GM19397 (cell line): ENCODE measurements at regions not wholly inside any gene's neighbourhood (a gene's known extent, or its start where the extent isn't known, plus 50 kb on each side); places are given as distances from the start of the nearest gene placed in this dataset.
"Not testable (repeated sequence)": the region's sequence is repeated elsewhere in the genome, so short reads cannot be mapped to it uniquely, and the experiment has no call there.

Experiments used
- ATAC-seq: cut with Tn5 transposase; IDR thresholded peaks from one replicate; pipeline ENCODE4 v1.9.1; 2021; ENCODE audit warnings: mild to moderate bottlenecking, moderate library complexity; ENCODE audit not compliant: unreplicated experiment

DNA sequence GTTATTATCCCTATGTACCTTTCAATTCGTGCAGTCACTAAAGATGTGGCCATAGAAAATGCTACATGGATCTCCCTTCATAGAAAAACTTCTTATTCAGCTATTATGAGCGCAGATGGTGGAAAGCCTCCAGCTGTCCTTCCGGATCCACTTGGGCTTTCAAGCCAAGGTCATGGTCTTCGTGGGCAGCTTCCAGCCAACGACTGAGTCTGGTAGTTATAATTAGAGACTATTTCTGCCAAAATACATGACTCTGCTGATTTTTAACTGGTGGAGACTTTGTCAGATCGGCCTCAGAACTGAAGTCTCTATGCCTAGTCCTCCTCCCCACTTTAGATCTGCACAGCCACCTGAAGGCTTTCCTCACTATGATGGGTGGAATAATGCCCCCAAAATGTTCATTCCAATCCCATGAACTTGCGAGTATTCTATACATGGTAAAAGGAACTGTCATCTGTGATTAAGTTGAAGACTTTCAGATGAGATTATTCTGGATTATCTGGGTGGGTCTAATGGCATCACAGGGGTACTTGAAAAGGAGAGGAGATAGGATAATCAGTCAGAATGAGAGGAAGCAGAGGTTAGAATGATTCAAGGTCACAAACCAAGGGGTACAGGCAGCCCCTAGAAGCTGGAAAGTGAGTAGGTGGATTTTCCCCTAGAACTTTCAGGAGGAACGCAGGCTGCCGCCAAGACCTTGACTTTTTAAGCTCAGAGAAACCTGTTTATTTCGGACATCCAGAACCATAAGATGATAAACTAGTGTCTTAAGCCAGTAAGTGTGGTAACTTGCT, 171.1 kb upstream of the CXCL13 start:
- ATAC-seq: no peak

DNA sequence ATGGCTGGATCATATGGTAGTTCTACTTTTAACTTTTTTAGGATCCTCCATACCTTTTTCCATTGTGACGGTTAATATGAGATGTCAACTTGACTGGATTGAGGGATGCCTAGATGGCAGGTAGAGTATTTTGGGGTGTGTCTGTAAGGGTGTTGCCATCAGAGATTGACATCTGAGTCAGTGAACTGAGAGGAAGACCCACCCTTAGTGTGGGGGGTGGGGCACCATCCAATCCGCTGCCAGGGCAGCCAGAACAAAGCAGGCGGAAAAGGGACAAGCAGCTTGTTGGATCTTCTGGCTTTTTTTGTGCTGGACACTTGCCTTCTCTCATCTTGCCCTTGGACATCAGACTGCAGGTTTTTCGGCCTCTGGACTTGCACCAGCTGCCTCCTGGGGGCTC, 168.5 kb upstream of the CXCL13 start:
- no peak for ATAC-seq

DNA sequence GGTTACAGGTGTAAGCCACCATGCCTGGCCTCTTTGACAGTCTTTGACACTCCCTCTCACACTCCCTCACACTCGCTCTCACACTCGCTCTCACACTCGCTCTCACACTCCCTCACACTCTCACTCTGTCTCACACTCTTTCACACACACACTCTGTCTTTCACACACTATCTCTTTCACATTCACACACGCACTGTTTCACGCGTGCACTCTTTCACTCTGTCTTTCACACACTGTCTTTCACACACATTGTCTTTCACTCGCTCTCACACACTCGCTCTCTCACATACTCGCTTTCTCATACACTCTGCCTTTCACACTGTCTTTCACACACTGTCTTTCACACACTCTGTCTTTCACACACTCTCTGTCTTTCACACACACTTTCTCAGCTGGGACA, 167.1 kb upstream of the CXCL13 start:
- ATAC-seq: no peak

DNA sequence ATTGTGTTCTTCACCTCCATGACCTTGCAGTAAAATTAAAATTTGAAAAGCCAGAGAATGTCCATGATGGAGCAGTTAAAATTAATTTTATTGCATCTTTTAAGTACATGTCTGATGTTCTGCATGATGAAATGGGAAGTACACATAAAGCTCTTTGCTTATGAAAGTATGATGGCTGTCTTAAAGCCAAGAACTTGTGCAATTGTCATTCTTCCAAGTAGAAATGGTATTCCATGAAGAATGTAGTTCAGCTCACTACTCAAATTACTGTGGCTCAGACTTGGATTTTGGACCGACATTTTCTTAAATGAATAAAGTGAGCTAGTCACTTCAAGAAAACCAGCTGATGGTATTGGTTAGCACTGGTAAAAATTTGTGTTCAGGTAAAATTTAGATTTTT, 161.7 kb upstream of the CXCL13 start:
- no peak for ATAC-seq

DNA sequence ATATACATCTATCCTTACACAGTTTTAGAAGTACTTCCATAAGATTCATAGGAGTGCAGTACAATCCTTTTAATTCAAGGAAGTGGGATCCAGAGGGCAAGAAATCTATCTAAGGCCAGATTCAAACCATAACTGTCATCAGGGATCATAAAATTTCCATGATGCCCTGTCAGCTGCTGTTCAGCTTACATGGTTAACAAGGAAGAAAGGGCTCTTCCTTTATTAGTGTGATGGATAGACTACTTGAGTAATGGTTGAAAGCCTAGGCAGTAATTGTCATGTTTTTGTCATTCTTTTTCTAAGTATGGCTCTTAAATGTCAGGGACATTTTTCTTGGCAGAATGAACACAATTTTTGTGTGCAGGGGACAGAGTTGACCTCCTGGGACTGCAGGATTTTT, 159.8 kb upstream of the CXCL13 start:
- ATAC-seq: no peak

DNA sequence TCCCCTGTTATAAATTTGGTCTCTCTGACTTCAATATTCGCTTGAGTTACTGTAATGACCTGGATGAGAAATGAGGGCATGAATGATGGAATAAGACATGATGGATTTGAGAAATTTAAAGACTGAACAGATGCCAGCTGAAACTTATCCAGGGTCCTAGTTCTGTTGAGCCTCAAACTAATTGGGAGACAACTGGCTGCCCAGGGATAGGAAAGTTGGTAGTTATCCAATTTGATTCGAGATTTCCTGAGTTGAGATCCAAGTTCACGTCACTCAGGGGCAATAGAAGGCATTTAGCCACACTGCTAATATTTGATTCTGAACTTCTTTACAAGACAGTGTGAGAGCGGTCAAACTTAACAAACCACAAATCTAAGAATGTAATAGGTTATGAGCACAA, 159.0 kb upstream of the CXCL13 start:
- no peak for ATAC-seq

DNA sequence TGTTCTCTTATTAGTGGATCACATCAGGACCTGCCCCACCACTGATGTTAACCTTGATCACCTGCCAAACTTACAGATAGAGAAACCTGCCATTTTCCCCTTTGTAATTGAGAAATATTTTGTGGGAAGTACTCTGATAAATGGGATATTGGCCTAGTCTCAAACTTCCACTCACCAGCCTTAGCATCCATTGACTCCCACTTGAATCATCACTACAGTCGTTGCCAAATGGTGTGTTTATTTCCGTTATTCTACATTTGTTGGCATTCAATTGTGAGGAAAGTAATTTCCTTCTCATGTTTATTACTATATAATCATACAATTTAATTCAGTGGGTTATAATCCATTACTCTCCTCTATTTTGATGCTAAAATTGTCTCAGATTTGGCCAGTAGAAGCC, 156.4 kb upstream of the CXCL13 start:
- no peak for ATAC-seq

DNA sequence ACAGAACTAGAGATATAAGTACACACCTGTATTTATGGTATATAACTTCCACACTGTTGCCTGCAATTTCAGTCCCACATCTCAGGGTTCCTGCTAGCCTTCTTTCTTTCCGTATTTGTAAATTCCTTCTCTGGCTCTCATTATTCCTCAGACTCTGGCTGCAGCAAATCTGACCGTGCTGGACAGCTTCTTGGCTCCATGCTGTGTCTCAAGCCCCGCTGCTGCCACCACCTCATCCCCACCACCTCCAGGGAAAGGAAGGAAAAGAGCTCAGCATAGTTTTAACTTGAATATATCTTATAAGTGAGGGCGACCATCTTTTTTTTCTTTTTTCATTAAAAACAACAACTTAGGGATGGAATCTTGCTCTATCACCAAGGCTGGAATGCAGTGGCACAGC, 155.6 kb upstream of the CXCL13 start:
- ATAC-seq: no peak

DNA sequence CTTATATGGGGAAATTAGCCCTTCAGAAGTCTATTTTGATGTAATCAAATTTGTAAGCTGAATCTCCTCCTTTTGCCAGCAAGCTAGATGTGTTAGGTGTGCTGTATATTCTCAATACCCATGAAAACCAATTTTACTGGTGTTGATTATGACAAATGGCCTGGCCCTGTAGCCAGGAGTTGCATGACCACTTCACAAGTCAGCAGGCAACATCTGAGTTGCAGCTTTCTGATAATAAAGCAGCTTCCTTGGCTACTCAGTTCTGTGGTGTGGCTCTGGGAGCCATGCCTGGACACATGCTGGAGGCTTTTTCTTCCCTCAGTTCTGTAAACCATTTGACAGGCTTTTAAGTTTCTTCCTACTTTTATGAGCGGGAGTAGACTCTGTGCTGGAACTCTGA, 154.1 kb upstream of the CXCL13 start:
- no peak for ATAC-seq

DNA sequence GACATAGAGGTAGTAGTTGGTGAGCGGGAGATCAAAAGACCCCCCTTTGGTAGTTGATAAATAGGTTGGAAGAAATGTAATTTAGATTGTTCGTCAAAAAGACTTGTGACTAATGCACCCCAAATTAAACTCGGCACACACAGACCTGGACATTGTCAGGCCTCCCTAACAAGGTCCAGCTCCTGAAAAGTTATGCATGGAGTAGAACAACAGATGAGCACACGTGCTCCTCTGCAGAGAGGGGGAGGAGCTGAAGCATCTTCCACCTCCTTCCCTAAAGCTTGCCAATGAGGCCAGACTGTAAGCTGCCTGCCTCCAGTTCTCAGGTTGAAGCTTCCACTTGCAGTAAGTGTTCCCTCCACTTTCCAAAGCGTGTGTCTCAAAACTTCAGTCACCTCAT, 153.5 kb upstream of the CXCL13 start:
- ATAC-seq: not testable (repeated sequence)

DNA sequence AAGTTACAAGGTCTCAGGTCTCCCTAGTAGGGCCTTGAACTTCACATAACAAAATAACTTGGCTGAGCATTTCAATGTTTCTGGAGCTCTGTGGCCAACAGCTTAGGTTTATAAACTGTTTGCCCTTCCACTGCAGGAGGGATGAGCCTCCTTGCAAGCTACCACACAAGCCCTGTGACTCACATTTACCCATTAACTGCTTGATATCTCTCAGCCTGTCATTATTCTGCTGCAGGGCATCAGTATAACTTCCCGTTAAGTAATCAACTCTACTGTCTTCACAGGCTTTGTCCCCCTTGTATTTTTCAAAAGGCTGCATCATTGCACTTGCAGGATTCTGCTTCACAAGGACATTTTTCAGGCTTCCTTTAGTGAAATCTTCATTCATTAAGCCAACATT, 151.7 kb upstream of the CXCL13 start:
- no peak for ATAC-seq

DNA sequence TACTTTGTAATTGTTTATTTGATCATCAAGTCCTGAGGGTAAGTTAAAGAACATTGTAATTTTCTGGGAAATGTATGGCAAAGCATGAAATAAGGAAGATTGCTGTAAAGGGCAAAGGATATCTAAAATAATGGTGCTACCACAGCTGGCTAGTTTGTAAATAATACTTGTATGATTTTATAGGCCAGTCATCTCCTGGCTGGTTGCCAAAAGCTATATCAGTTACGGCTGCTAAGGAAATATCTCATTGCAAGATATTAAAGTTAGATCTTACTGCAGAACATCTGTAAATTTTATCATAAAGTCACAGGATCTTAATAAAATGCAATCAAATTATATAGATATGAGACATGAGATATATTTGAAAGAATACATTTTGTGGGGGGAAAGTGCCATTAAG, 150.8 kb upstream of the CXCL13 start:
- no peak for ATAC-seq

DNA sequence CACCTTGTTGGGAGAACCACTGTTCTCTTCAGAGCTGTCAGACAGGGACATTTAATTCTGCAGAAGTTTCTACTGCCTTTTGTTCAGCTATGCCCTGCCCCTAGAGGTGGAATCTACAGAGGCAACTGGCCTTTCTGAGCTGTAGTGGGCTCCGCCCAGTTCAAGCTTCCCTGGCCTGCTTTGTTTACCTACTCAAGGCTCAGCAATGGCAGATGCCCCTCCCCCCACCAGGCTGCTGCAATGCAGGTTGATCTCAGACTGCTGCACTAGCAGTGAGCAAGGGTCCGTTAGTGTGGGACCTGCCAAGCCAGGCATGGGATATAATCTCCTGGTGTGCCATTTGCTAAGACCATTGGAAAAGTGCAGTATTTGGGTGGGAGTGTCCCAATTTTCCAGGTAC, 141.5 kb upstream of the CXCL13 start:
- ATAC-seq: not testable (repeated sequence)

DNA sequence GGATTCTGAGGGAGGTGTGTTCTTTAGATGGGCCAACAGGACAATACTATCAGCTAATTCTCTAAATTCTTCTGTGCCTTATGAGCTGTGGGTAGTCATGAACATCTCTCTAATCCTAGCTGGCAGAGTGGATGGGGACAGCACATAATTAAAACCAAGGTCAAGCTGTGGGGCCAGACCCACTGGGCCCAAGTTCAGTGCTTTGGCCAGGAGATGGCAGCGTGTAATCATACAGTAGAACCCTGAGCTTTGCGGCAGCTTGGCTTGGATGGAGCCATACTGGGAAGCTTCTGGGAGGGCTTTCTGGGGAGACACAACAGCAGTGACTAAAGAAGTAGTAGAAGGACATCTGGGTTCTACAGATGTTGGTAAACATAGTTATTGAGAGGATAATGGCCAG, 140.3 kb upstream of the CXCL13 start:
- ATAC-seq: no peak

DNA sequence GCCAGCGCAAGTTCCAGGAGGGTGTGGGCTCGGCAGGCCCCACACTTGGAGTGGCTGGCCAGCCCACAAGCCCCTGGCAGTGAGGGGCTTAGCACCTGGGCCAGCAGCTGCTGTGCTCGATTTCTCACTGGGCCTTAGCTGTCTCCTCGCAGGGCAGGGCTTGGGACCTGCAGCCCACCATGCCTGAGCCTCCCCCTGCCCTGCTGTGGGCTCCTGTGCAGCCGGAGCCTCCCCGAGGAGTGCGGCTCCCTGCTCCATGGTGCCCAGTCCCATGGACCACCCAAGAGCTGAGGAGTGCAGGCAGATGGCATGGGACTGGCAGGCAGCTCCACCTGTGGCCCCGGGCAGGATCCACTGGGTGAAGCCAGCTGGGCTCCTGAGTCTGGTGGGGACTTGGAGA, 139.2 kb upstream of the CXCL13 start:
- no peak for ATAC-seq

DNA sequence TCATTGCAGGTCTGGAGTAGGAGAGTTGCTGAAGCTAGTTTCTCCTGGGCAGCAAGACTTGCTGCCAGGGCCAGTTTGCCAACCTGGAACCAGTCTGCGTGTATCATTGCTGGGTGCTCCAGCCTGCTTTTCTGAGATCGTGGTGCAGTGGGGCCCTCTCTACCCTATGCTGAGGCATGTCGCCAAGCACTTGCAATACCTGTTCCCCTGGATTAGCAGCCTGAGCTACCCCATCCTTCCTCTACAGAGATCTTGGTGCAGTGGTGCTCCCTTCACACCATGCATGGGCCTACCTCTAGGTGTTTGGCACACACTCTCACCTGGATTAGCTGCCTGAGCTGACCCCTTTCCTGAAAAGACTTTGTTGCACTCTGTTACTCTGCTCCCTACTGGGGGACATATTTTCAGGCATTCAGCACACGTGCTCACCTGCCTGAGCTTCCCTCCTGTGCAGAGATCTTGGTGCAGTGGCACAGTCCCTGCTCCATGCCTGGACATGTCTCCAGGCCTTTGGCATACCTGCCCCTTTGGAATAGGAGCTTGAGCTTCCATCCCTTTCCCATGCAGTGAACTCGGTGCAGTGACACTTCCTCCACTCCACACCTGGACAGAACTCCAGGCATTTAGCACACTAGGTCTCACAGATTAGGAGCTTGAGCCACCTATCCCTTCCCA, 133.7 kb upstream of the CXCL13 start:
- ATAC-seq: no peak

DNA sequence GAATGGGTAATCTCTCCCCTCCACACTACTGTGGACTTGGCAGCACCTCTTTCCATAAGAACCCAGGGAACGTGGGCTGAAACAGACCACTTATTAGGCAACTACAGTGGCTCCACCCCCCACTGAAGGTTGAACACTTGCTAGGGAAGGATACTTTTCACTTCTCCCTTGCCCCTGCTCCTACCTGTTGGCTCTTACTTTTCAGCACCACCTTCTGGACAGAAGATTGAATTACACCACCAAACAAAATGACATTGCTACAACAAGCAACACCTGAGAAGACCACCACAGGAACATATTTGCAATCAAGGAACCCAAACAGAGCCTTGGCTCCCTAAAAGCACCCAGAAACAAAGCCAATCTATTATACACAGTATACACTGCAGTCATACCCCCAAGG, 132.1 kb upstream of the CXCL13 start:
- no peak for ATAC-seq

DNA sequence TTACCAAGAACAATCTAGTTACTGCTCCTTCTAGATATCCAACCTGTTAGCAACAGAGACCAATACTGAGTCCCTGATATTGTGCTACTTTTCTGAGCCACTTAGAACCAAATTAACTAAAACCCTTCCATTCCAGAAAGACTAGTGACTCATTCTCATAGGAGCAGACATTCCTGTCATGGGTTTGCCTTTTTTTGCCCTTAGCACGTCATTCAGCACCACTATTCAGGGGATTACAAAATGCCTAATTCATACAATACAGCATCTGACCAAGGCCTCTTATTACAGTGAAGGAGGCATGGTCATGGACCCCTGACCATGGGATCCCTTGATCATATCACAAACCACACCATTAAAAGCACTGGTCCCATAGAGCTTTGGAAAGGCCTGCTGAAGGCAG, 123.8 kb upstream of the CXCL13 start:
- no peak for ATAC-seq

DNA sequence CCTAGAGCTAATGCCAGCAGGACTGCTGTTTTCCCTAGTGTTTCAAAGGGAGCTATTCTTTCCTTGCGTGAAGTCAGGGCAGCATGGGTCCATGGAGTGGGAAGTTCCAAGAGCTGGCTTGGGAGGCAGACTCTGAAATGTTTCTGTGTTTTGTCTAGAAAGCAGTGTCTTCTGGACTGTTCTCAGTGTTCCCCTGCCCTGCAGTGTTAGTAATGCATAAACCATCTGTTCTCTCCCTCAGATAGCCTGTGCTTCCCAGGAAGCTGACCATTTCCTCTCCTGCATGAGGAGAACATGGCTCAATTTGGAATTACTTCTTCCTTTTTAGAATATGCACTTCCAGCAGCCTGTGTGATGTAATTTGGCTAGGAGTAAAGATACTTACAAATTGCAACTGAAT, 116.7 kb upstream of the CXCL13 start:
- ATAC-seq: no peak

DNA sequence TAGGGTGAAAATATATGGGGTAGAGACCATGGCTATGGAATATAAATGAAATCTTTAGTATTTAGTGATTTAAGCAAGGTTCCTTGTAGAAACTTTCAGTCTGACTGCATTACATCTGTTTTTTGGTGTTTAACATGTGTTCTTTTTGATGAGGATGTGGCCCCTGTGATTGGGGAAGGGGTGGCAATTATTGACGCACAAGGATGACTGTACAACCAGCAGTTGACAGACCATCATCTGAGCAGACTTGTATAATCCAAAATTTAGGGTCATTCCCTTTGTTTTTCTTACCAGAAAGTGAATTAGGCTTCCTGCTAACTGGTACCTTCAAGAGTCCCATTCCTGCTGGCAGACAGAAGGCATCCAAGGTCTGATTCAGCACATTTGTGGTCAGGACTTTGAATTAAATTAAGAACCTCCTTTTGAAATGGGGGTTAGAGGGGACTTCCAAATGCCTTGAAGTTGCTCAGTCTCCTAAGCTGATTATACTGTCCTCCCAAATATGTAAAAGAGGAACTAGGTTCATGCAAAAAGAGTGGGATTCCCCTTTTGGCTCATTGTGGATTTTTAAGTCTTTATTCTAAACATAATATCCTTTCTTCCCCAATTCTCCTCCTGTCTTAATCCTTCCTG, 112.4 kb upstream of the CXCL13 start:
- peak; percentile 59 for ATAC-seq

DNA sequence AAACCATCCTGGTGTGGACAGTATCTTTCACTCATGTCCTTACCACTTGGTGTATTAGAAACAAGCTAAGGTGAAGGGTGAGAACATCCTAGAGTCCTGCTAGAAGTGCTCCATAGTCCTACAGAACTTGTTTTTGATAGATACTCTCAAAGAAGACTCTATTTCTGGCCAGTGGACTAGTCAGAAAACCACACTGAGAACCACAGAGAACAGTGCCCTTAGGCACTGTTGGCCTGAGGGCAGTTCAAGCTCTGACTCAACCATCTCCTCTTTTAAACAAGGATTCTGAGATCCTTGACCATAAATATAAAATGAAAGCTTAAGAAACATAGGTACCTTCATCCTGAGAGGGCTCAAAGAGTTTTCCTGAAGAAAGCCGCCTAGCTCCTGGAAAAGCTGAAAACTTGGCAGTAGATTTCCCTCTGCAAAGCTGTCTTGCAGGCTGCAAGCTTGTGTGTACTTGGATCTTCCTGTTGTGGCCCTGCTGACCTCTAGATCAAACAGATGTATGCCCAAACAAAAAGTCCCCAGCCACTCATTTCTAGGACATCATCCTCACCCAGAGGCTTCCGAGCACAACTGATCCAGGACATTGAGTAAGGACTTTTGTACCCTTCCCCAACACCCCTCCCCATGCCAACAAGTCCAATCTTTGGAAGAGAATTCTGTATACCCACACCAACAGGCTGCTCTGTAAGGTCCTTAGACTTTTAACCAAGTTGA, 111.6 kb upstream of the CXCL13 start:
- ATAC-seq: peak; percentile 37

DNA sequence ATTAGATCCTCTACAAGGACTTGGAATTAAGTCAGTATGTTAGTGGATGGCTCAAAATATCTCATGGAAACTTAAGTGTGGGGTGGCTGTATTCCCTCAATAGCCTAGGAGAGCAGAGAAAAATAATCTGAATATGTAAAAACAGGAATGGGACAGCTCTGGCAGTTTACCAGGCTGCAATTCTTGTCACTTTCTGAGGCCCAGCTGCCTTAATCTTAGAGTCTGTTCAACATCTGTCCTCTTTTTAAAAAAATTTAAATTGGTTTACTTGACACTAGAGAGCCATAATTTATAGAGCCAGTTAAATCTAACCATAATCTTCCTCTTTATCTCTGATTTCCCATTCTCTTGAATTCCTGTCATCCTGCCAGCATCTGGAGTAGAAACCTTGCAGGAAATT, 109.2 kb upstream of the CXCL13 start:
- ATAC-seq: no peak
